HG03196 (cell line): ENCODE measurements at regions not wholly inside any gene's neighbourhood (a gene's known extent, or its start where the extent isn't known, plus 50 kb on each side); places are given as distances from the start of the nearest gene placed in this dataset.

Experiments used
- ATAC-seq: cut with Tn5 transposase; IDR thresholded peaks from one replicate; pipeline ENCODE4 v1.9.1; 2021; ENCODE audit not compliant: unreplicated experiment

DNA sequence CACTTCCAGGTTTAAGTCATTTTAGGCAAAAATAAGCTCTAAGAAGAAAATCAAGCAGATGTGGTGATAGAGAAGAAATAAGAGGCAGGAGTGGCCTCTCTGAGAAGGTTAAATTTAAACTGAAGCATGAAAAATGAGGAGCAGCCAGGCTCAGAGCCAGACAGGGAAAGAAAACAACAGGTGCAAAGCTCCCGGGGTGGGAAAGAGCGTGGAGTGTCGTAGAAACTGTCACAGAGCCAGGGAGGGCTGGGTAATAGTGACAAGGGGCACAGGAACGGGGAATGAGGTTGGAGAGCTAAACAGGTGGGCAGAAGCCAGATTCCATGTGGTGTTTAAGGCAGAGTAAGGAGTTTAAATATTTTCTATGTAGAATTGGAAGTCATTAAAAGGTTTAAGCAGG lies 132.1 kb upstream of the BLID start:
- no peak for ATAC-seq

- ATAC-seq = no peak
These were observed 130.9 kb upstream of the BLID start for GRCh38 chr11:122246874-122247273.

DNA sequence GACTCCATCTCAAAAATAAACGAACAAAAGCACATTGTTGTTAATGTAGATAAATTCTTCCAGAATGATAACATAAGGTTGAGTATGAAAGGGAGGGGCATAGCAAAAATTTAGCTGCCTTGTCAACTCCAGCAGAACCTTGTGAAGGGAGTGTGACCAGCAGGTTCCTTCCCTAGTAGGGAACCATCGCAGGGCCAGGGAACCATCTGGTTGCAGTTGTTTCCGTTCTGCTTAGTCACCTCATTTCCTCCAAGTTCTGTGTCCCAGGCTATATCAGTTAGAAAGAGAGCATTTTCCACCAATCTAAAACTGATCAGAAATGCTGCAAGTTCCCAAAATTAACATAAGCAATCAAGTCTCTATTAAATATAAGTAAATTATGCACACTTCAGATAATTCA lies 126.7 kb upstream of the BLID start:
- ATAC-seq = no peak

GRCh38 chr11:122241566-122241965 lies 125.6 kb upstream of the BLID start:
- ATAC-seq = no peak

- no peak for ATAC-seq
These were observed 124.6 kb upstream of the BLID start for GRCh38 chr11:122240638-122241037.

- ATAC-seq = no peak
These were observed 119.6 kb upstream of the BLID start for GRCh38 chr11:122235615-122236014.

GRCh38 chr11:122234780-122235179 lies 118.8 kb upstream of the BLID start:
- ATAC-seq = no peak

- ATAC-seq = no peak
These were observed 118.2 kb upstream of the BLID start for GRCh38 chr11:122234257-122234656.

GRCh38 chr11:122232985-122233384 lies 117.0 kb upstream of the BLID start:
- no peak for ATAC-seq

DNA sequence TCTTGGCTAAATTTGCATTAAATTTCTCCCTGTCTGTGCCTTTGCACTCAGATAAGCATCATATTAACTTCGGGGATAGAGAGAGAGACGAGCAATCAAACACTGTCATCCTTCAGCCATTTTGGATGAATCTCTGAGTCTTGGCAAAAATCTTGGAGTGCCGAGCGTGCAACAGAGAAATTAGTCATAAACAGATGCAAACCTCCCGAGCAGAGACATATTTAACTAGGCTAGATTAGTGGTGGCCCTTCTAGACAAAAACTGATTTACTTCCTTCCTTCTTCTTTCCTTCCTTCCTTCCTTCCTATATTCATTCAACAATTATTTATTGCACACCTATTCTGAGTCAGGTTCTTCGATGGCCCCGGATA lies 114.4 kb upstream of the BLID start:
- no peak for ATAC-seq

DNA sequence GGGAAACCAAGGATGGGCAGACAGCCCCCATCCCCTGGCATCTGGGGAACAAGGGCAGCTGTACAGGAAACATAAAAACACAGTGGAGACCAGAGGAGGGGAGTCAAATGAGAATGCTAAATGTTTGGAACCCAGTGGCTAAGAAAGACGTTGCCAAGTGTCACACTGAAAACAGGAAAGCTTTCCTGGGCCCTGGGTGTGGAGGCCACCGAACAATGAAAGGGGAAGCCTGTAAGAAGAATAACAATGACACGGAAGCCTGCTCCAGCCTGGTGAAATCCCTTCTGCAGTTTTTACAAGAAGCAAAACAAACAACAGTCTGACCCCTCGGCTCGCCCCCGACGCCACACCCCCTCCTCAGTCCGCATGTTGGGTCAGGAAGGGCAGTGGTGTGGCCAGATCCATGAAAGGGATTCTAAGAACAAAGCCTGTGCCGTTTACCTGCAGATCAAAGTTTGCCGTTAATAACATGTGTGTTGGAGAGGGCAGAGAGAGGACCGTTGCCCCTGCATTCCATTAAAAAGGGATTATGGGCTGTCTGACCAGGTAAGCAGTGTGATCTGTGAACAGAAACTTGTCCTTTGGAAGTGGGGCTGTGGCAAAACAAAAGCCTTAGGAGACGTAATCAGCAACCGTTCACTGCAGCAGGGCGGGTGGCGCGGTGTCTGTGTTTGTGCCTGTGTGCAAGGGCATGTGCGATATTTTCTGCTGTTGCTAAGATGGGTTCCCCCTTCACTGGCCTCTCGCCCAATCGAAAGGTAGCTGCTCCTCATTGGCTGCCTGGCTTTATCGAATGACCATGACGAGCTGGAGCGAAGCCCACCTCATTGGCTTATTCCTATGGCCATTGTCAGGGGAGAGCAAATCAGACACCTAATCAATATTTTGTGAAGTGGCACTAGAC lies 113.7 kb upstream of the BLID start:
- ATAC-seq = no peak

DNA sequence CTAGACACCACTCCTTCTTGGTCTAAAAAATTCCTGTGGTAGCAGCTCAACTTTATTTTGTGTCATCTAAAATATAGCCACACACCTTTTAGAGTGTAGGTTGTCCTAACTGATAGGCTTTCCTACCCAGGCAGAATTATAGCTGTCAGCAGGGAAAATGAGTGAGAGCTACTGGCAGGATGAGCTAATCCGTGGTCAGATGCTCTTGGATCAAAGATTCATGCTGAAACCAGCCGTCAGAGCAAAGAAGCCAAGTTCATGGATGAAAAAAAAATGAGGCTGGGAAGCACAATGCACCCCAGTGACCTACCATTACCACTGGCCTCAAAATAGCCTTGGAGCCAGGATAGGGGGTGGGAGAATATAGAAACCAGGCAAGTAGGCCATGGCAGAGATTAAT lies 113.1 kb upstream of the BLID start:
- ATAC-seq = no peak

DNA sequence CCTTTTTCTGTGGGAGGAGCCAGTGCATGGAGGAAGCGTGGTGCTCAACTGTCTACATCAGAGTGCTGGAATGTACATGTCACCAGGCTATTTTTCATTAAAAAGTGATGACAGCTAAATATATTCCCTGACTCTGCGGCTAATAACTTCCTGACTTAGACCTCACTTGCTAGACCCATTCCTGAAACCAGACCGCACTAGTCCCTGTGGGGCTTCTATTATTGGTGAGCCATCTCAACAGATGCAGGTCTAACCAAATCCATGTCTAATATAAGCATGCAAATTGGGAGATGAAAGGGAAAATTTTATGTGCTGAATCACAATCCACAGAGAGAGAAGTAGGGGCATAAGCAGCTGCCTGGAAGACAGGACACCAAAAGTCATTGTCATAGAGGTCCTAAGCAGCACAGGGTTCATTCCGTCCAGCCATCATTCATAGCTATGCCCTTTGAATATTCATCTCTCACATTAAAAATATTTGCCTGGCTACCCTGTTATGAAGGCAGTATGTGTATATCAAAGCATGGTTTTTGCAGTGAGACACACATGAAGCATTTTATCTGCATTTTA lies 110.9 kb upstream of the BLID start:
- no peak for ATAC-seq

DNA sequence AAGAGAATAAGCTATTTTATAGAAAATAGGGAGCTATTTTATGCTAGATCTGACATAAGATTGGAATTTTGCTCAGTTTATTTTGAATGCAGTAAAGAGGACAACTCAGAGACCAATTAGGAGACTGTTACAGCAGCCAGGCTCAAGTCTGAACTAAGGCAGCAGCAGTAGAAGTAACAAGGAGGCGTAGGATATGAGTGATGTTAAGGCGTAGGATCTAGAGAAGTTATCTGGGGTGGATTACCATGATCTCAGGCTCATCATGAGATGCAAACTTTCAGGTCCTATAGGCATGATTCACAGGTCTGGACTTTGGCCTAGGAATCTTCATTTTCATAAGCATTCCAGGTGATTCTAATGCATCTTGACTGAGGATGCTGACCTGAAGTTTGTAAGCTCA lies 108.9 kb upstream of the BLID start:
- no peak for ATAC-seq

DNA sequence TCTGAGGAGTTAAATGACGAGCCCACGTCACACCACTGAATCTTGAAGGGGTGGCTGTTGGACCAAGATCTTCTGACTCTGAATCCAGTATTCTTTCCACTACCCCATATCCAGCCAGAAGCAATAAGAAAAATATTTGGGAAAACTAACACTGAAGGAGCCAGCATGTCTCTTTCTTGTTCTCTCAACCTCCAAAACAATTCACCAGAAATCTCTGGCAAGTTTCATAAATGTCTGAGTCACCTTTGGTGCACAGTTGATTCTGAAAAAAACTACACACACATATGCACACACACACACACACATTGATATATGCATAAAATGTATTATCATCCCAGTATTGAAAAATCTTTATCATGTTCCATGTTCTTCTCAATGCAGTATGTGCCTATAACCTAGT lies 104.3 kb upstream of the BLID start:
- no peak for ATAC-seq

DNA sequence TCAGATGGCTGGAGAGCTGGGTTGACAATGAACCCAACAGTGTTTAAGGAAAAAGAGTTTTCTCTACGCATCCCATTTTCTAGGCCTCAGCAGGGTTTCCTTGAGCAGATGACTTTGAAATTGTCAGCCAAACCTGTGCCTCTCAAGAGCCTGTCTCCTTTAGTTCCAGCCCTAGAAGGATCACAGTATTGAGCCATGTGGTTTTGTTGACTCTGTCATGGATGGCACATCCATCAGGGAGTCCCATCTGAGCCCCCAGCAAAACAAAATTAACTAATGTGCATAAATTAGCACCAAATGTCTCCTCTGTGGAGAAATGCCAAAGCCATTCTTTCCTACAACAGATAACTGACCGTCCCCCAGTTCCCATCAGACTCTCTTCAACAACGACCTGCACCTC lies 103.8 kb upstream of the BLID start:
- ATAC-seq = no peak

GRCh38 chr11:122215244-122215992 lies 99.4 kb upstream of the BLID start:
- peak; percentile 80 for ATAC-seq

GRCh38 chr11:122214567-122214966 lies 98.6 kb upstream of the BLID start:
- no peak for ATAC-seq

- no peak for ATAC-seq
These were observed 98.1 kb upstream of the BLID start for GRCh38 chr11:122214080-122214479.

- no peak for ATAC-seq
These were observed 97.2 kb upstream of the BLID start for GRCh38 chr11:122213171-122213570.

- ATAC-seq = no peak
These were observed 94.5 kb upstream of the BLID start for GRCh38 chr11:122210367-122210997.
